ENCODE measurements at regions not wholly inside any gene's neighbourhood (a gene's known extent, or its start where the extent isn't known, plus 50 kb on each side); places are given as distances from the start of the nearest gene placed in this dataset.
"Not testable (repeated sequence)": the region's sequence is repeated elsewhere in the genome, so short reads cannot be mapped to it uniquely, and the experiment has no call there.

DNA sequence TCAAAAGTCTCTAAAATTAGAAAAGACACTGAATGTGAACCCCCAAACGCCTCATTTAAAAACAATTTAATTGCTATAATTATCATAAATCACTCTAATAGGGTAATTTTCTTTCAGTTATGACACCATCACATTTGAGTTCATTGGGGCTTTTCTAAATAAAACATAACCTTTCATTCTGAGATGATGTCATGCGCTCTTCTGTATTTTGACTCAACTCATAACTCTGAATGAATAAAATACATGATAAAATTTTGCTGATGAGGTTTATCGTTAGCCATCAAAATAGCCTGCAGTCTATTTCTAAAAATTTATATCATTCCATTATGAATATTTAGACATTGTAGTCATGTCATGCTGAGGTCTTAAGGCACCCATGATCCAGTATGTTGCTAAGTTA lies 1099.7 kb downstream of the SUCLG1 start:
- H3K4me3 ChIP-seq (ENCODE audit: low read length): no peak overlapping the region
- TF ChIP-seq, protein P1, sequence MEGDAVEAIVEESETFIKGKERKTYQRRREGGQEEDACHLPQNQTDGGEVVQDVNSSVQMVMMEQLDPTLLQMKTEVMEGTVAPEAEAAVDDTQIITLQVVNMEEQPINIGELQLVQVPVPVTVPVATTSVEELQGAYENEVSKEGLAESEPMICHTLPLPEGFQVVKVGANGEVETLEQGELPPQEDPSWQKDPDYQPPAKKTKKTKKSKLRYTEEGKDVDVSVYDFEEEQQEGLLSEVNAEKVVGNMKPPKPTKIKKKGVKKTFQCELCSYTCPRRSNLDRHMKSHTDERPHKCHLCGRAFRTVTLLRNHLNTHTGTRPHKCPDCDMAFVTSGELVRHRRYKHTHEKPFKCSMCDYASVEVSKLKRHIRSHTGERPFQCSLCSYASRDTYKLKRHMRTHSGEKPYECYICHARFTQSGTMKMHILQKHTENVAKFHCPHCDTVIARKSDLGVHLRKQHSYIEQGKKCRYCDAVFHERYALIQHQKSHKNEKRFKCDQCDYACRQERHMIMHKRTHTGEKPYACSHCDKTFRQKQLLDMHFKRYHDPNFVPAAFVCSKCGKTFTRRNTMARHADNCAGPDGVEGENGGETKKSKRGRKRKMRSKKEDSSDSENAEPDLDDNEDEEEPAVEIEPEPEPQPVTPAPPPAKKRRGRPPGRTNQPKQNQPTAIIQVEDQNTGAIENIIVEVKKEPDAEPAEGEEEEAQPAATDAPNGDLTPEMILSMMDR (conservative IDR thresholded peaks at IDR 0.05; ENCODE audit: low read depth, low read length): no peak
- DNase-seq (ENCODE audit: low read depth): no peak

DNA sequence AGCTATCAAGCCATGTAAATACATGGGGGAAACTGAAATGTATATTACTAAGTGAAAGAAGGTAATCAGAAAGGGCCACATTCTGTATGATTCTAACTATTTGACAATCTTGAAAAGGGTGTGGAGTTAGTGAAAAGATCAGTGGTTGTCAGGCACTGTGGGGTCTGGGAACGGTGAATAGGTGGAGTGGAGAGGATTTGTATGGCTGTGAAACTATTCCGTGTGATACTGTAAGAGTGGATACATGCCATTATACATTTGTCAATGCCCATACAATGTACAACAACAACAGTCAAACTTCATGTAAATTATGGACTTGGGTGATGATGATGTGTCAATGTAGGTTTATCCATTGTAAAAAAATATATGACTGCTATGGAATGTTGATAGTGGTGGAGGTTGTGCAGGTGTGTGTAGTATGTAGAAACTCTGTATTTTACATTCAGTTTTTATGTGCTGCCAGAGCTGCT lies 1116.2 kb downstream of the SUCLG1 start:
- no peak for DNase-seq (ENCODE audit: low read depth)
- H3K4me3 ChIP-seq (ENCODE audit: low read length): no peak overlapping the region
- TF ChIP-seq, protein P1 (conservative IDR thresholded peaks at IDR 0.05; ENCODE audit: low read depth, low read length): no peak

DNA sequence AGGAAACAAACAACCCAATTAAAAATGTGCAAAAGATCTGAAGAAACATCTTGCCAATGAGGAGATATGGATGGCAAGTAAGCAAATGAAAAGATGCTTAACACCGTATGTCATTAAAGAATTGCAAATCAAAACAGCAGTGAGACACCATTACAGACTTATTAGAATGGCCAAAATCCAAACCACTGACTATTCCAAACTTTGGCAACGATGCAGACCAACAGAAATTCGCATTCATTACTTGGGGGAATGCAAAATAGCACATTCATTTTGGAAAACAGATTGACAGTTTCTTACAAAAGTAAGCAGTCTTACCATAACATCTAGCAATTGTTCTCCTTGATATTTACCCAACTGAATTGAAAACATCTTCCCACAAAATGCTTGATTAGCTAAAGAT lies 1118.7 kb downstream of the SUCLG1 start:
- H3K4me3 ChIP-seq (ENCODE audit: low read length): no peak overlapping the region
- TF ChIP-seq, protein P1 (conservative IDR thresholded peaks at IDR 0.05; ENCODE audit: low read depth, low read length): no peak
- DNase-seq (ENCODE audit: low read depth): no peak

DNA sequence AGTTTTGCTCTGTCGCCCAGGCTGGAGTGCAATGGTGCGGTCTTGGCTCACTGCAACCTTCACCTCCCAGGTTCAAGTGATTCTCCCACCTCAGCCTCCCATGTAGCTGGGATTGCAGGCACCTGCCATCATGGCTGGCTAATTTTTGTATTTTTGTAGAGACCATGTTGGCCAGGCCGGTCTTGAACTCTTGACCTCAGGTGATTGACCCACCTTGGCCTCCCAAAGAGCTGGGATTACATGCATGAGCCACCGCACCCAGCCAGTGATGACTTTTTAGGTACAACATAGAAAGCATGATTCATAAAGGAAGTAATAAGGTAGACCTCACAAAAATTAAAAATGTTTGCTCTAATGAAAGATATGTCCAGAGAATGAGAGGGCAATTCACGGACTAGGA lies 1119.1 kb downstream of the SUCLG1 start:
- H3K4me3 ChIP-seq (ENCODE audit: low read length); DNase-seq (ENCODE audit: low read depth): not testable (repeated sequence)

DNA sequence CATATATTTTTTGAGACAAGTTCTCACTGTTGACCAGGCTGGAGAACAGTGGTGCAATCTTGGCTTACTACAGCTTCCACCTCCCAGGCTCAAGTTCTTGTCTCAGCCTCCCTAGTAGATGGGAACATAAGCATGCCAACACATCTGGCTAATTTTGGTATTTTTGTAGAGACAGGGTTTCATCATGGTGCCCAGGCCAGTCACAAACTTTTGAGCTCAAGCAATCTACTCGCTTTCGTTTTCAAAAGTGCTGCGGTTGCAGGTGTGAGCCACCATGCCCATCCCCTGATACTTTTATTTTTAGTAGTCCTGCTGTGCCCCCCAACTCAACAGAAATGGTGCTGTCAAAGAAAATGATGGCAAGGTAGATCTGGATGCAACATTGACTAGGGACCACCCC lies 1127.3 kb downstream of the SUCLG1 start:
- no peak for DNase-seq (ENCODE audit: low read depth)
- TF ChIP-seq, protein P1 (conservative IDR thresholded peaks at IDR 0.05; ENCODE audit: low read depth, low read length): no peak
- H3K4me3 ChIP-seq (ENCODE audit: low read length): no peak overlapping the region

DNA sequence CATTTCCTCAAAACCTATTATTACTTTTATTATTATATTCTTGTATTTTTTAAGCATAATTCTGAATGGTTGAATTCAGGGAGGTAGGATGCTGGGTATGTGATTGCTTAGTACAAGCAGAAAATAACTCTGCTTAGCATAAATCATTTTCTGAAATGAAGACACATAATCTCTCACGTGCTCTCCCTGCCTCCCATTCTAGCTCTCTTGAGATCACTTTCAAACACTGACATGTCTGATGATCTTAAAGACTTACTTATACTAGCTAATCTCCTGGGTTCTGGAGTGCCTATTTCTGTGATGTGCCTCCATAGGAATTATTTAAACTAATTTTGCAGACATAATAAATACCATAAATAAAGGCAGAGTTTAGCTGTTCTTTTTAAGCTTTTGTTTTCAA lies 1136.0 kb downstream of the SUCLG1 start:
- TF ChIP-seq, protein P1 (conservative IDR thresholded peaks at IDR 0.05; ENCODE audit: low read depth, low read length): no peak
- DNase-seq (ENCODE audit: low read depth): no peak
- no peak overlapping the region for H3K4me3 ChIP-seq (ENCODE audit: low read length)

DNA sequence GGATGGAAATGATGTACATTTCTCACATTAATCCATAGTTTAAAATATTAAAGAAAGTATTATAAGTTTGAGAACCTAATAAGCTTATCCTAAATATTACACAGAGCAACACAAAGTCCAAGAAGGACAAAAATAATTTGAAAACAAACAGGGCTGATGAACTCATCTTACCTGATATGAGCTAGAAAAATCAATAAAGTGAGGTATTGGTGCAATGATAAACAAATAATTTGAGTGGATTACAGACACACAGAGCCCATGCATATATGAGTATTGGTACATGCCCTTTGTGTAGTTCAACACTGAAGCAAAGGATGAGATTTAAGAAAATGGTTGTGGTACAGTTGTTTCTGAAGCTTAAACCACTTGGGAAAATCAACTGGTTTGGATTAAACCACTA lies 1139.0 kb downstream of the SUCLG1 start:
- H3K4me3 ChIP-seq (ENCODE audit: low read length): no peak overlapping the region
- DNase-seq (ENCODE audit: low read depth): no peak
- TF ChIP-seq, protein P1 (conservative IDR thresholded peaks at IDR 0.05; ENCODE audit: low read depth, low read length): no peak
